GM19023 (cell line): ENCODE measurements at regions not wholly inside any gene's neighbourhood (a gene's known extent, or its start where the extent isn't known, plus 50 kb on each side); places are given as distances from the start of the nearest gene placed in this dataset.

ENCODE experiments used
- ATAC-seq: cut with Tn5 transposase; IDR thresholded peaks from one replicate; pipeline ENCODE4 v1.9.1; 2021; ENCODE audit warnings: mild to moderate bottlenecking, moderate library complexity; ENCODE audit not compliant: unreplicated experiment

DNA sequence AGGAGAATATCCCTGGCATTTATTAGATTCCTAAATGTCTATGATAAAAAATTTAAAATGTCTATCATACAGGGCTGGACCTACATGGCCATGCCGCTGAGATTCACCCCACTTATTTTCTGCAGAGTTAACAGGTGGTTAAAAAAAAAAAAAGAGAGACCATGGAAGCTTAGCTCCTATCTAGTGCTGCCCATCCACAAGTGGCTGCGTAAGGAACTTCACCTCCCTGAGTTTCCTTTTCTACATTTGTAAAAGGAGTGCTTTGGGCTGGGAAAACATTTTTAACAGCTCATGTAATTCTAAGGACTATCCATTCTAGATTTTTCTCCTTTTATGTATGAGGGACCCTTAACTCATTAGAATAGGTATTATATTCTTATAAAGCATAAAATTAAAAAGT, 534.1 kb downstream of the MMUT start:
- ATAC-seq, result no peak

DNA sequence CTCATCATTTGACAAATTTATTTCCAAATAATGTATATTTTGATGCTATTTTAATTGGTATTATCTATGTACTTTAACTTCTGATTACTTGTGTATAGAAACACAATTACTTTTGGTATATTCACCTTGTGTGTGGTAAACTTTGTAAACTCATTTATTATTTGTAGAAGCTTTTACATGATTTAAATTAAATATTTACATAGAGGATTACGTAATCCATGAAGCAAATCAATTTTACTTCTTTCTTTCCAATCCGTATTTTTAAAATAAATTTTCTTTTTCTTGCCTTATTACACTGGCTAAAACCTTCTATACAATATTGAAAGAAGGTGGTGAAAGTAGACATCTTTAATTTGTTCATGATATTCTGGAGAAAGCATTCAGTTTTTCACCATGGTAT, 540.2 kb downstream of the MMUT start:
- ATAC-seq, result no peak

GRCh38 chr6:48919555-48919954, 543.5 kb downstream of the MMUT start:
- no peak for ATAC-seq

DNA sequence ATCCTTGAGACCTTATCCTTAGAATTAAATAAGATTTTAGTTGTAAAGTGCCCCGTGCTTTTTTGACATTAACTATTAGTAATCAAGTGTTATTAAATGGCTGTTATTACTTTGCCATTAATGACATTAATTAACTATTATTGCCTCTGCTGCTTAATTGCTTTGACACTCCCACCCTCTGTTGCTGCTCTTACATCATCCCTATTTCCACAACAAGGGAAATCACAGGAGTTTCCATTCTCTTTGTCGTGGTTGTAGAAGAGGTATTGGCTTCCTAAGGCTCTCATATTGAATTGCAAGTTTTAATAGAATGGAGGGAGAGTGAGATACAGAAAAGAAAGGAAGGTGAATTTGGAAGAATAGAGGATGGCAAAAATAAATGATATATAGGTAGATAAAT, 545.8 kb downstream of the MMUT start:
- ATAC-seq, result no peak

GRCh38 chr6:48916607-48917006, 546.4 kb downstream of the MMUT start:
- ATAC-seq, result no peak

- ATAC-seq, result no peak
Measured at GRCh38 chr6:48915591-48915990, 547.5 kb downstream of the MMUT start.

GRCh38 chr6:48912503-48912902, 550.5 kb downstream of the MMUT start:
- no peak for ATAC-seq

- ATAC-seq, result no peak
Measured at GRCh38 chr6:48904809-48905208, 558.2 kb downstream of the MMUT start.

DNA sequence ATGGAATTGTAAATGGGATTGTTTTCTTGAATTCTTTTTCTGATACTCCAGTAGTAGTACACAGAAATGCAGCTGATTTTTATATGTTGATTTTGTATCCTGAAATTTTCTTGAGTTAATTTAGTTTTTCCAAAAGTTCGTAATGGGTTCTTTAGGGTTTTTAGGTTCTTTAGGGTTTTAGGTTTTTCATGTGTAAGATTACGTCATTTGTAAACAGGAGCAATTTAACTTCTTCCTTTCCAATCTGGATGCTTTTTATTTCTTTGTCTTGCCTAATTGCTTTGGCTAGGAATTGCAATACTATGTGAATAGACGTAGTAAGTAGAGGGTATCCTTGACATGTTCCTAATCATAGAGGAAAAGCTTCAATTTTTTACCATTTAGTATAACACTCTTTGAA, 568.6 kb downstream of the MMUT start:
- no peak for ATAC-seq

DNA sequence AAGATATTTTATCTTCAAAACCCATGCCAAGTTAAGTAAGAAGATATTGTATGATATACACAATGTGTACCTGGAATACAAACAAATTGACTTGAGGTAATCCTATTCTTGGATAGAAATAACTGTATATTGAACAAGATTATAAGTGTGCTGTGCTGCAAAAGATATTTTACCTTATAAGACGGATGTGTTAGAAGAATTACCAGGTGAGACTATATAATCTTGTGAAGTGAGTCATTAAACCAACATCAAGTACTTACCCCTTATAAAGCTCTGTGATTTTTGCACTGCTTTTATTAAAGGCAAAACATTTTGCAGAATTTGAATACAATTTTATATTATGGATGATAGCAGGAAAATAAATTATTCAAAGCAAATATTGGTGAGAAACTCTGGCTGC, 570.0 kb downstream of the MMUT start:
- ATAC-seq, result no peak

DNA sequence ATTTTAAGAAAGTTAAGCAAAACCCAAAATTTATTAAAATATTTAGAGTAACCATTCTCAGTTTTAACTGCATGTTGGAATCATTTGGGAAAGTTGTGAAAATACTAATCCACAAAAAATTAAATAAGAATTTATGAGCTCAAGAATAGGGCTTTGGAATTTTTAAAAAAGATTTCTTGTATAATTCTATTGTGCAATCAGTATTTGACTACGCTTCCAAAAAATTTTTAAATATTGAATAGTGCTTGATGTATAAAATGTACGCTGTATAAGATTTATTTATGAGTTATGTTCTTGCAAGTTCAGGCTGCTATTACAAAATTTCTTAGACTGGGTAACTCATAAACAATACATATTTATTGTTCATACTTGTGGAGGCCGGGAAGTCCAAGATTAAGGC, 571.7 kb downstream of the MMUT start:
- ATAC-seq, result no peak

DNA sequence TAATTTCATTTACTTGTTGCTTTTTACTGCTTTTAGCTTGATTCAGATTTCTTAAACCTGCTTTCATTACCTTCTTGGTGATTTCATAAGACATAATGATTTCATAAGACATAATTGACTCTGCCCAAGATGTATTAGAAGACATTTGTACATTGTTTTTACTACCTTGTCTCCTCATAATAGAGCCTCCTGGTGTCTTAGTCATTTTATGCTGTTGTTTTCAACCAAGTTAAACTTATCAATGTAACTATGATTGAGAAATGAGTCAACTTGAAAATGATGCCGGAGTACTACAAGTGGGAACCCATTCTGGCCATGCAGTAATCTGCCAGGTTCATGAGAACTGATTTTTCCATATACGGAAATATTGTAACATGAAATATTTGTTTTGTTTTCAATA, 573.6 kb downstream of the MMUT start:
- ATAC-seq, result no peak

- ATAC-seq, result no peak
Measured at GRCh38 chr6:48883116-48883515, 579.9 kb downstream of the MMUT start.

DNA sequence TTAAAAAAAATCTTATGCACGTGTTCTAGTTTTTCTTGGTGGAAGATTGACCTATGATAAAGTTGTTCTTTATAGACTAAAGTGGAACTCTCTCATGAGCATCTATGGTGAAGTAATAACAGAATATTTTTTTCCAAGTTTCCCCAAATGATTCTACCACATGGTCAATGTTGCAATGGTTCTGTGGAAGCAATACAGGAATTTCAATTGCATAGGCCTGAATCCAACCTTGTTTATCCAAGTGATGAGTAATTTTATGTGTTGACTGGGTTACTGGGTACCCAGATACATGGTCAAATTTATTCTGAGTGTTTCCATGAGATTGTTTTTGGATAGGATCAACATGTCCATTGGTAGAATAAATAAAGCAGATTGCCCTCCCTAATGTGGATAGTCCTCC, 581.5 kb downstream of the MMUT start:
- no peak for ATAC-seq

- no peak for ATAC-seq
Measured at GRCh38 chr6:48869595-48869994, 593.5 kb downstream of the MMUT start.

DNA sequence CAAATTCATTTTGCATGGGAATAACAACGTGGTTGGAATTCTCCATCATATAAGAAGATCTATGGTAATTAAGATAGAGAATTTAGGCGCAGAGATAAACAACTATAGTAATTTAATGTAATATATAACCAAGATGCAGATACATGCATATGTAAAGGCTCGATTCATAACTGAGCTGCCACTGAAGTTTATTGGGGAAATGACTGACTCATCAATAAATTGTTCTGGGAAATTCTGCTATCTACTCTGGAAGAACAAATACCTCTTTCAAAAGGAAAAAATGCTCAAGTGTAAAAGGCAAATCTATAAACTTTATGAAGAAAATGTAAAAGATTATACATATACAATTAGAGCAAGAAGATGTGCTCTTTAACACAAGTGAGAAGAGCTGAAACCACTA, 596.4 kb downstream of the MMUT start:
- no peak for ATAC-seq

GRCh38 chr6:48860175-48860574, 602.9 kb downstream of the MMUT start:
- no peak for ATAC-seq

GRCh38 chr6:48859562-48860123, 603.4 kb downstream of the MMUT start:
- ATAC-seq, result no peak

GRCh38 chr6:48845219-48845618, 617.8 kb downstream of the MMUT start:
- ATAC-seq, result no peak

- ATAC-seq, result no peak
Measured at GRCh38 chr6:48844696-48845095, 618.4 kb downstream of the MMUT start.

- ATAC-seq, result no peak
Measured at GRCh38 chr6:48840896-48841295, 622.2 kb downstream of the MMUT start.

DNA sequence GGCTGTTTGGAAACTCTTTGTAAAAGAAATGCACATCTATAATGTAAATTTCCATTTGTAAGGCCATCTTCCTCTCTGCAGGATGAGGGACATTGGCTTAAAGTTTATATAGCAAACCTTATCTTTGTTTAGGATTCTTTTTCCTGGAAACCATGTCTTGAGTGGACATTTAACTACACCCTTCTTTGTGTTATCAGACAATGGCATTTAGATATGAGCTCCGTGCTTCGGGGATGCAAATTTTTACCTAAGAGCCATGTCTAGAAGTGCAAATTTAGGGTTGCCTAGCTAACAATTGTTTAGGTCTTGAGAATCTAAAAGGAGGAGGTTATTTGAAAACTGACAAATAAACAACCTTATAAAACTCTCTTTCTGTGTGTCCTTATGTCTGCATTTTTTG, 623.8 kb downstream of the MMUT start:
- no peak for ATAC-seq

DNA sequence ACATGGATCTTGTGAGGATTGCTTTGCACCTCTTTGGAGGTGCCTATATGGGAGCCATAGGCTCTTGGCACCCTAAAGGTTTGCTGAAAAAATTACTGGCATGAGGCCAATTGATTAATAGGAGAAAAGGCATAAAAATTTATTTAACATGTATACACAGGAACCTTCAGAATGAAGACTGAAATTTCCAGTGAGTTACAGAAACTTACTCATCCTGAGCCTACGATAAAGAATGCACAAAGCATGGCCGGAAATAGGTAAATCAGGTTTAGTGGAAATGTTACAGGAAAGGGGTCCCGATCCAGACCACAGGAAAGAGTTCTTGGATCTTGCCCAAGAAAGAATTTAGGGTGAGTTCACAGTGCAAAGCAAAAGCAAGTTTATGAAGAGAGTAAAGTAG, 625.3 kb downstream of the MMUT start:
- no peak for ATAC-seq
